Stimulated activated CD4-positive, alpha-beta T cell treated with anti-CD3 and anti-CD28 coated beads, Interleukin-2, amount 100 ng/mL, for 24 hours (primary cell): ENCODE measurements at regions not wholly inside any gene's neighbourhood (a gene's known extent, or its start where the extent isn't known, plus 50 kb on each side); places are given as distances from the start of the nearest gene placed in this dataset.

Experiments
- DNase-seq, 2 donors: peaks; one replicate each; pipeline ENCODE4 v3.0.0-alpha.2; 2020

DNA sequence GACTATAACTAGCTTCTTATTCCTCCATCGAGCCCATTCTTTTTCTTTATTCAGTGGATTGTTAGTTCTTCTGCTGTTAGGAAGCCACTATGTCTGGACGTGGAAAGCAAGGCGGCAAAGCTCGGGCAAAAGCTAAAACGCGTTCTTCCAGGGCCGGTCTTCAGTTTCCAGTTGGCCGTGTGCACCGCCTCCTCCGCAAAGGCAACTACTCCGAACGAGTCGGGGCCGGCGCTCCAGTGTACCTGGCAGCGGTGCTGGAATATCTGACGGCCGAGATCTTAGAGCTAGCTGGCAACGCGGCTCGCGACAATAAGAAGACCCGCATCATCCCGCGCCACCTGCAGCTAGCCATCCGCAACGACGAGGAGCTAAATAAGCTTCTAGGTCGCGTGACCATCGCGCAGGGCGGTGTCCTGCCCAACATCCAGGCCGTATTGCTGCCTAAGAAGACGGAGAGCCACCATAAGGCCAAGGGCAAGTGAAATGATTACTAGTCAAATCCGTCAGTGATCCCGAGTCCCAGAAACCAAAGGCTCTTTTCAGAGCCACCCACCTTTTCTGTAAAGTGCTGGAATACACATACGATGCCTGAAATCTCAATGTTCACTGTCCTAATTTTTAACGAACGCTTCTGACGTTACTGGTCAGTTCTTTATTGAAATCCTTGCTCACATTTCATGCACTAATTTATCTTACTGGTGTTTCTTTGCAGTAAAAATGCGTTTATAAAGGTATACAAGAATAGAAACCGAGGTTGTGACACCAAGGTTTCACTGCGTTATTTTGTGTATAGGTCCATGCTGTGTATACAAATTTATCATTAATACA lies 129.9 kb downstream of the HFE start:
- peak; percentile 73 to 79 for DNase-seq

- DNase-seq, result peak in 1 of 2 donors; percentile 31
Observed at GRCh38 chr6:26217714-26218075, 130.5 kb downstream of the HFE start.

DNA sequence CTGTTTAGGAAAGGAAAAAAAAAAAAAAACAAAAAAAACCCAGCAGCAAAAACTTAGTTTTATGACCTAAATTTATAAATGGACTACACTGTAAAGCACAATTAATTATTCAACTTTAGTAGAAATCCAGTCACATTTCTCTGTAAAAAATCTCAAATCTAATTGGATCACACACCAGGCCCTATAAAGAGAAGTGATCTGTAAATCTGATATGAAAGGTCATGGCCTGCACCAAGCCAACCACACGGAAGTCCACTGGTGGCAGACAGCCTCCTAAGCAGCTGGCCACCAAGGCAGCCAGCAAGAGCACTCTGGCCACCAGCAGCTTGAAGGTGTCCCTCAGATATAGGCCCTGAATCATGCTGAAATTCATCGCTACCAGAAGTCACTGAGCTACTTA lies 131.6 kb downstream of the HFE start:
- DNase-seq, result no peak

DNA sequence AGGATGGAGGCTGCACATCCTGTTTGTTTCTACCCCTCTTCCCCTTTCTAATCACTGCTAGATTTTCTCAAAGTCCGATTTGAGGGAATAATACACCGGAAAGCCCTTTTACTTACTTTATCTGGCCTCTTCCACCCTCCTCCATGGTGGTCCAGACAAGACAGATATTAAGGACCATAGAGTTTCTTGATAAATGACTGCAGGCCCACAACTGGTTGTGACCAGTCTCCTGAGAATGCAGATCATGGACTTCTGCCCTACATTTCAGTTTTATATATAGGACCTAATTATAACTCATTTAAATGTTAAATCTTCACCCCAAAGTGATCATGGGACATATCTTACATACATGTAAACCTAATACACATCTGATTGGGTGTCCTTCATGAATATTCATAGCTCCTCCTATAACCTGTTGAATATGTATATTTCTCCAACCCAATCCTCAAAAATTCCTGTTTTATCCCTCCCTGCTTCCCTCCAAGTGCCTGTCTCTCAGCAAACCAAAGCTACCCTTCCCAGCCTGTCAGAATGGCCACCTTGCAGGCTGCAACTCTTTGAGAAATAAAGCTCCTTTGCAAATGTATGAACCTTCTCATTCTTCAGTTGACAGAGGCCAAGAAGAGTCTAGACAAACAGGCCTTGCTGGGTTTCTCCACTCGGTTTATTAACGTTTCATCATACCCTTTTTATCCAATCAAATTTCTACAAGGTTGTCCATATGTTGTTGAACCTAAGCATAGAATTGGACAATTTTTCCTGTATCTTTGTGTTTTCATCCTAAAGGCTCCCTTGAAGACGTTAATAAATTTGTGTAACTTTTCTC lies 133.1 kb downstream of the HFE start:
- no peak for DNase-seq

DNA sequence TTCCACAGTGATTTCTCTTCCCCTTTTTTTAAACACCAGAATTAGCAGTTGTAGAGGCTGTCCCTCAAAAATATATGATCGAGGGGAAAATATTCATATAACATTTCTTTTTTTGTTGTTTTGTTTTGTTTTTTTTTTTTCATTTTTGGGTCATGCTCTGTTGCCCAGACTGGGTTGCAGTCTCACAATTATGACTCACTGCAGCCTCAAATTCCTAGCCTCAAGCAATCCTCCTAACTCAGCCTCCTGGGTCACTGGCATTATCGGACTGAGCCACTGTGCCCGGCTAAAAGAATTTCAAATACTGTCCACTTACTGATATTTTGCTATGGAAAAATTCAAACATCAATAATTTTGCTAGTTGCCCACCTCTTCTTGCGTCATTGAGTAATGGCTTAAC lies 134.0 kb downstream of the HFE start:
- no peak for DNase-seq

GRCh38 chr6:26222571-26222970 lies 135.3 kb downstream of the HFE start:
- DNase-seq, result no peak

DNA sequence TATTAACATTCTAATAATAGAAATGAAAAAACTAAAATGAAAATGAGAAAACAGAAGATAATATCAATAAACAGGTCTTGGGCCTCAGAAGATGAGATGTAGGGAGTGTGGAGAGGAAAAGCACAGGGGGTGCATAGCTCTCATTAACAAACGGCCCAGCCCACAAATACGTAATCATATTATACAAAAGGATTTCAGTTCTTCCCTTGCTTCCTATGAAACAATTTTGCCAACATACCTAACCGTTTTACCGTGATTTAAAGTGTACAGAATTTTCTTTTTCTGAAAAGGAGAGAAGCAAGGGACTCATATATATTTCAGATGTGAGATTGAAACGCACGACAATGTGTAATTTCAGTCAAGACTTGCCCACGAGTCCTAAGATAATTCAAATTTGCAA lies 136.0 kb downstream of the HFE start:
- no peak for DNase-seq

DNA sequence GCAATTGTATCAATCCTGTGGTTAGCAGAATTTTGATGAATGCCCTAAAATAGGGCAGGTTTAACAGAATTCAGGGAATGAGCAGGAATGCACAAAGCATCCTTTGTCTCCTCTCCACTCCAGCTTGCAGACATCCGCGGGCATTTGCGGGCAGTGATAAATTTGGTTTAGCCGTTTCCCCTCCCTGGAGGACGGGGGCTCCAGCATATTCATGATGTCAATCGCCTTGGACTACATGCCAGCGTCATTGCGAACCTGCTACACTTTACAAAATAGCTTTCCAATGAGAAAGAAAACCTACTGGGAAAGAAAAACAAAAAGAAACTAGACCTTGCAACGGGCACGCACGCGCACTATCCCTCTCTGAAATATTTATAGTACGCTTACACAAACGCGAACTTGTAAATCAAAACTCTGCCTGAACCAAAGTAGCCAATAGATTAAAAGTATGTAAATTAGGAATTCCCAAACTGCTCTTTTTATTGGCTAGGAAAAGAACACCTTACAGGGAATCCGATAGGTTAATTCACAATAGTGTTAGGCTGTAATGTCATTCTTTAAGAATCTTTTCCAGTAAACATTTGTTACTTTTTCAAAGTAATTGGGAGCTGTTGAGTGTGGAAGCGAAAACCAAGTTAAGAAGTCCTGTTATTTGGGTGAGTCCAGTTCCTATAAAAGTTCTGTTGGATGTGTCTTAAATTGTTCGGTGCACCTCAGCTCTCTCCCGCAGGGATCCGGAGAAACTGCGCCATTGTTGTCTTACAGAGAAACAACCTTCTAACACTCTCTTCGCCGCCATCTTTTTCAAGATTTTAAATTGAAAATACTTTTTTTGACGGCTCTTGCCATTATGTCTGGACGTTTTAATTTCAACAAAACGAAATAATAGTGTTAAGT lies 136.7 kb downstream of the HFE start:
- DNase-seq, result peak; percentile 59 to 63

DNA sequence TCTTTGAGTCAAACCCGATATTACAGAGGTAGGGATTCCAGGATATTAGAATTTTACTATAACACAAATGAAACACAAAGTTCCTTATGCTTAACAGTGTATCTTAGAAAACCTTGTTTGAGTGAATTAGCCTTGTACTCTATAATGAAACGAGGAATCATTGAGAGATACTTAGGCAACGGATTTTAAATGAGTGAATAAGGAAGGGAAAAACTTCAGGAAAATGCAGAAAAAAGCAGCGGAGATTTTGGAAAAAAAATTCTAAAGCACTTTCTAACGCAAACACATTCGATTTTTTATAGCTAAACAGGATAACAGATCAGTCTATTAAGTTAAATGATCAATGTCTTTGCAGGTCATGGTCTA lies 137.3 kb downstream of the HFE start:
- DNase-seq, result no peak

GRCh38 chr6:26224940-26225847 lies 138.0 kb downstream of the HFE start:
- DNase-seq, result no peak

GRCh38 chr6:26225848-26226578 lies 138.8 kb downstream of the HFE start:
- DNase-seq, result no peak

- DNase-seq, result no peak
Observed at GRCh38 chr6:26226579-26226967, 138.4 kb upstream of the BTN3A2 start.

- DNase-seq, result no peak
Observed at GRCh38 chr6:26230351-26230750, 134.6 kb upstream of the BTN3A2 start.

- DNase-seq, result no peak
Observed at GRCh38 chr6:26231006-26231587, 133.9 kb upstream of the BTN3A2 start.

DNA sequence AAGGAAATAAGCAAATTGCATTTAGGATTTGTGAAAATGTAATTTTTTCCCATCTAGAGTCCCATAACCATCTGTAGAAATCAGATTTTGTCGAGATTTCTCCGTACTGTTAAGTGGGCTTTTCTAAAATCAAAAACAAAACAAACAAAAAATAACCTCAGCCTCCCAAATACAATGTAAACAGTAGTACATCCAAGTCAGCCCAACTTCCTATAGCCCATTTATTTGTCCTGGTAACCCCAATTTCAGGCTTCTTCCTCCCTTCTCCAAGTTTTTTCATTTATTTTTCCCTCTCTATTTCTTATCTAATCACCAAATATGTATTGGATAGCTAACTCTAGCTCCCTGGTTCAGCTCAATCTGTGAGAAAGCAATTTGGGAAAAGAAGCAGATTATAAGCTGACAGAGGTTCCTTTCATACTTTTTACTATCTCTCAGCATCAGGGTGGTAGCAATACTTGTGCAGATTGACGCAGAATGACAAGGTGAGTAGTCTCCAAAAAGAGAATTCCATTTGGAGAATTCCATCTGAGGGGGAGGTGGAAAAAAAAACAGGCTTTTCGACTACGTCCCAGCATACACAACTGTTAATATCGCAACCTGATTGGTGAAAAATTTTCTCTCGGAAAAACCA lies 132.6 kb upstream of the BTN3A2 start:
- DNase-seq, result no peak

GRCh38 chr6:26232940-26233648 lies 131.9 kb upstream of the BTN3A2 start:
- peak; percentile 44 to 66 for DNase-seq

DNA sequence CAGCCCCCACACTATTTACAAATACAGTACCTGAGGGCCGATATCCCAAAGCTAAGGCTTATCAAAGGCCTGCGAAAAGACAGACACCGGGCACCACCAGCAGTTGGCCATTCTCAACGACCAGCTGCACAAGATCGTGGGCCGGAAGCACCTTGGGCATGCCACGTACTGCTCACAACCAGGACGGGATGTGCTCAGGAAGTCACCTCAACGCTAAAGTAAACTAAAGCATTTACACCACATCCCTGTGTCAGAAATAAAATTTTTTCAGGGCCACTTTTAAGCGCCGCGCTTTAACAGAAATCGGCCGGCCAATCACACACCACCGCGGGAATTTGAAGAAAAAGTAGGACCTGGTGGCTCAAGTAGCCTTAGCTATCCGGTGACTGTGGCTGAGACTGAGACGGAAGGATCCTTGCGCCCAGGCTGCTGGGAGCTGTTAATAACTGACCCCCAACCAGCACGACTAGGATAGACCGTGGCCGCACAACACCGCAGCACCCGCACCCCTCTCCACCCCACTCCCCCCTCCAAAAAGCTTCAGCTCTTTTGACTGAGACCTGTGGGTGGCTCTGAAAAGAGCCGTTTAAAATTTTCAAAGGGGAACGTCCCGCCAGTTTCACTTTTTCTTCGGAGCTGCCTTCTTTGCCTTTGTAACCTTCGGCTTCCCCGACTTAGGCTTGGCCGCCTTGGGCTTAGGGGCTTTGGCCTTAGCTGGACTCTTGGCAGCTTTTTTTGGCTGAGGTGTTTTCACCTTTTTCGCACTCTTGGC lies 131.2 kb upstream of the BTN3A2 start:
- DNase-seq, result peak; percentile 63 to 73

DNA sequence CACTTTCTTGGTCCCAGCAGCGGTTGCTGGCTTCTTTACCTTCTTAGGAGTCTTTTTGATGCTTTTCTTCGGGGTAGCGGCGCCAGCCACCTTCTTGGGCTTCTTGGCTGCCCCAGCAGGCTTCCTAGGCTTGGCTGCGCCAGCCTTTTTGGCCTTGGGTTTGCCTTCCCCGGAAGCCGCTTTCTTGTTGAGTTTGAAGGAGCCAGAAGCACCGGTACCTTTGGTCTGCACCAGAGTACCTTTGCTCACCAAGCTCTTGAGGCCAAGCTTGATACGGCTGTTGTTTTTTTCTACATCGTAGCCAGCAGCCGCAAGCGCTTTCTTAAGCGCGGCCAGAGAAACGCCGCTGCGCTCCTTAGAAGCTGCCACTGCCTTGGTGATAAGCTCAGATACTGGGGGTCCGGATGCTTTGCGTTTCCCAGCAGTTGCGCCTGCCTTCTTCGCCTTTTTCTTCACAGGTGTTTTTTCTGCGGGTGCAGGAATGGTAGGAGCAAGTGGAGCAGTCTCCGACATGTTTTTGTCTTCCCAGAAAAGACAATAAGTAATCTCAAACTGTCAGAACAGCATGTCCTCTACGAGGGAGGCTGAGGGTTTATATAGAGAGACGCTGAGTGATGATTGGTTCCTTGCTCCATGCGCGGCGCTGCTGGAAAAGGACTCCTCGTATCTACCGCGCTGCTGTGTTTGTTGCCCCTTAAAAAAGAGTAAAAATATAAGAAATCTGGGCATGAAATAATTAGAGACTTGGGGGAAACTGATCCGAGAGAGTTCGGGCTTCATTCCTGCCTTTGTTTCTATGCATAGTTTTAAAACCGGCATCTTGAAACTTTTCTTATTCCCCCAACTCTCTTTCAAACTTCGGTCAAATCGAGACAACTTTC lies 130.3 kb upstream of the BTN3A2 start:
- peak; percentile 67 to 69 for DNase-seq
